ENCODE measurements at regions not wholly inside any gene's neighbourhood (a gene's known extent, or its start where the extent isn't known, plus 50 kb on each side); places are given as distances from the start of the nearest gene placed in this dataset.

DNA sequence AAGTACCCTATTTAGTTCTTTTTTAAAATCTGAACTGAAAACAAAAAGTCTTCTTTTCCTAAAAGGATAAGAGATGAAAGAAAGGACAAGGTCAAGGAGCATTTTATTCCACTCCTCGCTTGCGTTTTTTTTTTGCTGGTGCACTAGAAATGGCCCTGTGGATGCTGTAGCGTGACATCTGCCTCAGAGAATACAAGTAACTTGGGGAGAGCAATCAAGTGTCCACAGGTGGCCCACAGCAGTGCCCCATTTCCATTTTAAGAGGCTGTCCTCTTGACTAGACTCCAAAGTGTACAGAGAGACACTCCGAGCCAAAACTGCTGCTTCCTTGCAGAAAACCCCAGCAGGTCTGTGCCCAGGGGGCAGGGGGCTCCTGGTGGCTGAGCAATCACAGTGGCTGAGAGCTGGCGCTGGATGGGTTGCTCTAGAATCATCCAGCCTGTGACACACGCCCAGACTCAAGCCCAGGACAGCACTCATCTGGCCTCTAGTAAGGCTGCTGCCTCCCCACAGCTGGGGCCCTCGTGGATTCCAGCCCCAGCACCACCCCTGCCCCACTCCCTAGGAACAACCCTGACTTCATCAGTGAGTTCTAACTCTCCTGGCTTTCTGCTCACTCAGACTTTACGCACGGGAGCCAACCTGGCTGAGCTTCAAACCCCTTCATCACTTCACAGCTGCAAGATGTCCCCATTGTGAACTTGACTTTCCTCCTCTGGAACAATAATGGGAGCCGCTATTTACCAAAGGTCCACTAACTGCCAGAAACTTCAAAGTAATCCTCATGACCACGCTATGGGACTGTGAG lies 71.1 kb upstream of the SPATA12 start:
- TF ChIP-seq, protein P1, sequence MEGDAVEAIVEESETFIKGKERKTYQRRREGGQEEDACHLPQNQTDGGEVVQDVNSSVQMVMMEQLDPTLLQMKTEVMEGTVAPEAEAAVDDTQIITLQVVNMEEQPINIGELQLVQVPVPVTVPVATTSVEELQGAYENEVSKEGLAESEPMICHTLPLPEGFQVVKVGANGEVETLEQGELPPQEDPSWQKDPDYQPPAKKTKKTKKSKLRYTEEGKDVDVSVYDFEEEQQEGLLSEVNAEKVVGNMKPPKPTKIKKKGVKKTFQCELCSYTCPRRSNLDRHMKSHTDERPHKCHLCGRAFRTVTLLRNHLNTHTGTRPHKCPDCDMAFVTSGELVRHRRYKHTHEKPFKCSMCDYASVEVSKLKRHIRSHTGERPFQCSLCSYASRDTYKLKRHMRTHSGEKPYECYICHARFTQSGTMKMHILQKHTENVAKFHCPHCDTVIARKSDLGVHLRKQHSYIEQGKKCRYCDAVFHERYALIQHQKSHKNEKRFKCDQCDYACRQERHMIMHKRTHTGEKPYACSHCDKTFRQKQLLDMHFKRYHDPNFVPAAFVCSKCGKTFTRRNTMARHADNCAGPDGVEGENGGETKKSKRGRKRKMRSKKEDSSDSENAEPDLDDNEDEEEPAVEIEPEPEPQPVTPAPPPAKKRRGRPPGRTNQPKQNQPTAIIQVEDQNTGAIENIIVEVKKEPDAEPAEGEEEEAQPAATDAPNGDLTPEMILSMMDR (IDR thresholded peaks at IDR 0.05; ENCODE audit: low read depth, low read length): no peak
- TF ChIP-seq POLR2A (IDR thresholded peaks at IDR 0.05; ENCODE audit: extremely low read depth, insufficient read length) (no peak), MYC (IDR thresholded peaks at IDR 0.05; ENCODE audit: low read depth, low read length) (no peak)

Data from NB4 (cell line).